OCI-LY3 (cell line): ENCODE measurements at regions not wholly inside any gene's neighbourhood (a gene's known extent, or its start where the extent isn't known, plus 50 kb on each side); places are given as distances from the start of the nearest gene placed in this dataset.

Experiments used
- H2AFZ ChIP-seq: fragments of 200-600, 300-600 bp; shearing (Covaris generic); 2 replicates; pipeline ENCODE4 v1.6.0; 2014; ENCODE audit warnings: antibody characterized with exemption, low read depth, low read length
- H3K27ac ChIP-seq: fragments of 200-600, 300-600 bp; sonication (generic); 2 replicates; pipeline ENCODE4 v1.5.1; 2014; ENCODE audit warnings: mild to moderate bottlenecking, low read length, moderate library complexity, mixed read lengths
- H3K27me3 ChIP-seq: fragments of 200-600, 300-600 bp; sonication (generic); 2 replicates; pipeline ENCODE4 v1.6.1; 2014; ENCODE audit warnings: low read depth, low read length, mixed read lengths
- H3K36me3 ChIP-seq: fragments of 200-600, 300-600 bp; sonication (generic); replicated peaks from 2 replicates; pipeline ENCODE3; 2014; ENCODE audit warnings: low read depth, low read length, mixed read lengths
- H3K4me1 ChIP-seq: fragments of 300-600, 200-600 bp; sonication (generic); 2 replicates; pipeline ENCODE4 v1.6.1; 2014; ENCODE audit warnings: low read length, mixed read lengths
- H3K4me2 ChIP-seq: fragments of 200-600, 300-600 bp; sonication (generic); 2 replicates; pipeline ENCODE4 v1.6.1; 2014; ENCODE audit warnings: low read length, mixed read lengths
- H3K4me3 ChIP-seq: fragments of 300-600, 200-600 bp; sonication (generic); 2 replicates; pipeline ENCODE4 v1.5.1; 2014; ENCODE audit warnings: antibody characterized with exemption, mild to moderate bottlenecking, low read length, moderate library complexity
- H3K79me2 ChIP-seq: fragments of 300-600, 200-600 bp; shearing (Covaris generic); 2 replicates; pipeline ENCODE4 v1.6.1; 2014; ENCODE audit warnings: mild to moderate bottlenecking, low read length, mixed read lengths
- H3K9ac ChIP-seq: fragments of 300-600, 200-600 bp; shearing (Covaris generic); 2 replicates; pipeline ENCODE4 v1.6.0; 2014; ENCODE audit warnings: mild to moderate bottlenecking, low read length, moderate library complexity
- H3K9me3 ChIP-seq: fragments of 200-600, 300-600 bp; shearing (Covaris generic); 2 replicates; pipeline ENCODE4 v1.6.1; 2014; ENCODE audit warnings: low read length, mixed read lengths; ENCODE audit not compliant: insufficient read depth
- H4K20me1 ChIP-seq: fragments of 200-600, 300-600 bp; sonication (generic); 2 replicates; pipeline ENCODE4 v1.6.1; 2016; ENCODE audit warnings: low read length, mixed read lengths; ENCODE audit not compliant: insufficient read depth
- EZH2phosphoT487 ChIP-seq: fragments of 200-600 bp; shearing (Covaris generic); IDR thresholded peaks from 2 replicates; pipeline ENCODE4 v1.6.1; 2018; ENCODE audit warnings: antibody characterized with exemption, mixed run types, low read depth
- TF ChIP-seq, protein P1 (sequence below): fragments of 200-600, 300-600 bp; sonication (generic); IDR thresholded peaks from 2 replicates; pipeline ENCODE4 v1.5.1; 2014; ENCODE audit warnings: antibody characterized with exemption, low read length, low read depth

DNA sequence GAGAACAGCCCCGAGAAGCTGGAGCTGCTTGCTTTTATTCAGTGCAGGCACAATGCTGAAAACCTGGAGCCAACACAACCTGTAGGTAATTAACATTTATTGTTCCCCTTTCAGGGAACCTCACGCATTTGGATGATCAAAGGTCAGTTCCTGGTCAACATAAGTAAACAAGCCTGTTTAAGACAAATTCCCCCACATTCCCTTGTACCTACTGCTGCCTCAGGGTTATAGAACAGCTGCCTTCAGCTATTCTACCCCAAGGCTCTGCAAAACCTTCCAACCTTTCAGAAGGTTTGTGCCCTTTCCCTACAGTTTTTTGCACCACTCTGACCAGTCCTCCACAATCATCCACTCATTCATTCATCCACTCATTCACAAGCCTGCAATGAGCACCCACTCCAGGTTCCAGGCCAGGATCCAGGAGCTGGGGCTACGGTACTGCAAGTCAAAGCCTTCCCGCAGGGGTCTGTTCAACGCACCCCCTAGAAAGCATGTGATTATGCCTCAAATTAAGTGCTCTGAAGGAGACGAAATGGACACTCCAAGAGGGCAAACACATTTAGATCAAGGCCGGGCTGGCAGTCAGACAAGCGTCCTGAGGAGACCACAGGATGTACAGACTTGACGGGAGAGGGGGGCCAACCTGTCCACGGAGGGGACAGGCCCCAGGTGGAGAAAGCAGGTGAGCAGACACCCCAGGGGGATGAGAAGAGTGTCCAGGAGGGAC is 683.9 kb downstream of the MATN1 start:
- TF ChIP-seq, protein P1, sequence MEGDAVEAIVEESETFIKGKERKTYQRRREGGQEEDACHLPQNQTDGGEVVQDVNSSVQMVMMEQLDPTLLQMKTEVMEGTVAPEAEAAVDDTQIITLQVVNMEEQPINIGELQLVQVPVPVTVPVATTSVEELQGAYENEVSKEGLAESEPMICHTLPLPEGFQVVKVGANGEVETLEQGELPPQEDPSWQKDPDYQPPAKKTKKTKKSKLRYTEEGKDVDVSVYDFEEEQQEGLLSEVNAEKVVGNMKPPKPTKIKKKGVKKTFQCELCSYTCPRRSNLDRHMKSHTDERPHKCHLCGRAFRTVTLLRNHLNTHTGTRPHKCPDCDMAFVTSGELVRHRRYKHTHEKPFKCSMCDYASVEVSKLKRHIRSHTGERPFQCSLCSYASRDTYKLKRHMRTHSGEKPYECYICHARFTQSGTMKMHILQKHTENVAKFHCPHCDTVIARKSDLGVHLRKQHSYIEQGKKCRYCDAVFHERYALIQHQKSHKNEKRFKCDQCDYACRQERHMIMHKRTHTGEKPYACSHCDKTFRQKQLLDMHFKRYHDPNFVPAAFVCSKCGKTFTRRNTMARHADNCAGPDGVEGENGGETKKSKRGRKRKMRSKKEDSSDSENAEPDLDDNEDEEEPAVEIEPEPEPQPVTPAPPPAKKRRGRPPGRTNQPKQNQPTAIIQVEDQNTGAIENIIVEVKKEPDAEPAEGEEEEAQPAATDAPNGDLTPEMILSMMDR: no peak
- TF ChIP-seq EZH2phosphoT487: no peak
- Histone ChIP-seq H3K27ac (no peak overlapping the region), H3K27me3 (no peaks in the 10 kb centered on the region), H3K4me1 (no peaks in the 10 kb centered on the region), H4K20me1 (no peaks in the 10 kb centered on the region), H3K9me3 (no peaks in the 10 kb centered on the region), H3K79me2 (no peaks in the 10 kb centered on the region), H3K4me3 (no peak overlapping the region), H3K9ac (no peak overlapping the region), H3K4me2 (no peak overlapping the region), H2AFZ (no peak overlapping the region), H3K36me3 (no peaks in the 10 kb centered on the region)

DNA sequence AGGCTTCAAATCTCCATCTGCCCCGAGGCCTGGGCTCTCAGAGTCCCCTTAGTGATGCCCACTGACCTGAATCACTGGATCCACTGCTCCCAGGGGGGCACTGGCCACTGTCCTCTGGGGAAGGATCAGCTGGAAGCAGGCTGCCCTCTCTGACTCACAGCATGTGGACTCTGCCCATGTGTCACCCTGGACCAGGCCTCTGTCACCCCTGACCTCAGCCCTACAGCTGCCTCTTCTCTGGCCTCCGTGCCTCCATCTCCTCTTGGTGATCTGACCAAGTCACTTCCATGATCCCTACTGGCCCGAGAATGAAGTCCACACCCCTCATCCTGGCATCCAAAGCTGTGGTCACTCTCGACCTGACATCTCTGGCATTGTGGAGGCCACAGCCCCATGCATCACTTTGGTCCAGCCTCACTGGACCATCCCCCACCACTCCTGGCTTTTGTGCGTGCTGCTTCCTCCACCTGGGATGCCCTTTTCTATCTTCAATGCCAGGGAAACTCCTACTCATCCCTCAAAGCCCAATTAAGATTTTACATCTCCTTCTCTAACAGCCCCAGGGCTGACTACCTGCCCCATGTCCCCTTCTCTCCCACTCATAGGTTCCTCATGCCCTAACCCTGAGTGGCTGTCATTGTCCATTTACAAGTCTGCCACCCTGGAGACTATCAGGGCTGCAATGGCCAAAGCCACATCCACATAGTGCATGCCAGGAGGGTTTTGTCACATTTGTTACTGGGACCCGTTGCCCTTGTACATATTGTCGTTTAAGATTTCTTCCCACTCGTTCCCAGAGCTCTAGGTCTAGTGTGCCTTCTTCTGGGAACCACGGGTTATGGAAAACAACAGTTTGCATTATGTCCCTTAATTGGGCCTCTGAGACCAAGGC is 685.0 kb downstream of the MATN1 start:
- no peak overlapping the region for H3K9ac ChIP-seq
- TF ChIP-seq, protein P1: no peak
- no peak for TF ChIP-seq EZH2phosphoT487
- no peaks in the 10 kb centered on the region for H3K79me2 ChIP-seq
- no peaks in the 10 kb centered on the region for H3K9me3 ChIP-seq
- no peaks in the 10 kb centered on the region for H3K27me3 ChIP-seq
- H3K27ac ChIP-seq: no peak overlapping the region
- no peaks in the 10 kb centered on the region for H3K4me1 ChIP-seq
- H3K4me3 ChIP-seq: no peak overlapping the region
- H3K4me2 ChIP-seq: no peak overlapping the region
- H3K36me3 ChIP-seq: no peaks in the 10 kb centered on the region
- no peak overlapping the region for H2AFZ ChIP-seq
- H4K20me1 ChIP-seq: no peaks in the 10 kb centered on the region

DNA sequence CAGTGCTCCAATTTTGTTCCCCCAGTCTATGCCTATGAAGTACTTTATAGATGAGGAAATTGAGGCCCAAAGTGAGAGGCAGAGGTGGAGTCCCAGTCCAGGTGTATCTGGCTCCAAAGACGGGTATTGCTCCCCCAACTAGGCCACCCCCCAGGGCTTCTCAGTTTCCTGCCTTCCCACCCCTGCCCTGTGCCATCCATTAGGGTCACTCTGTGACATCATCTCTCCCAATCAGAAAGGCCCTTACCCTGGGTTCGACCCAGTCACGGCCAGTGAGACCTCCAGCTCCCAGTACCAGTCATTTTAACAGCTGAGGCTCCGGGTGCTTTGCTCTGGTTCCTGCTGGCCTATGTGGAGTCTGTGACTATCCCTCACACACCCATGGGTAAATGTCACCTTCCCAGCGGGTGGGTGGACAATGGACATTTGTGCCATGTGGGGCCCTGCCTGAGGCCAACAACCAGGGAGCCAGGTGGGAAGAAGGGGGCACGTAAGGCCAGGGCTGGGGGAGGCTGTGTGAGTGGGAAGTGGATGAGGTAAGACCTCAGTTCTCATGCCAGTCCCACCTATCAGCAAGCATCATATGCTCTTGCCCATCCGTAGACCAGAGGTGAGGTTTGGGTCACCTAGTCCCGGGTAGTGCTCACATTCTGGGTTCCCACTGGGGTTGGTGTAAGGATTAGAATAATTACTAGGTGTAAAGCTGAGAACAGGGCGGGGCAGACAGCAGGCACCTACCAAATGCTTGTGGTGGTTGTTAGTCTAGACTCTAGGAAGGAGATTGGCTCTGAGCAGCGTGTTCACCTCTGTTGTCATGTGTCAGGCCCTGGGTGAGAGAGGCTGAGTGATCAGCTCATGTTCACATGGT is 685.9 kb downstream of the MATN1 start:
- Histone ChIP-seq H3K4me2 (no peak overlapping the region), H3K79me2 (no peaks in the 10 kb centered on the region), H3K4me1 (no peaks in the 10 kb centered on the region), H4K20me1 (no peaks in the 10 kb centered on the region), H2AFZ (no peak overlapping the region), H3K9ac (no peak overlapping the region), H3K27me3 (no peaks in the 10 kb centered on the region), H3K4me3 (no peak overlapping the region), H3K9me3 (no peaks in the 10 kb centered on the region), H3K27ac (no peak overlapping the region), H3K36me3 (no peaks in the 10 kb centered on the region)
- TF ChIP-seq, protein P1: no peak
- TF ChIP-seq EZH2phosphoT487: no peak

DNA sequence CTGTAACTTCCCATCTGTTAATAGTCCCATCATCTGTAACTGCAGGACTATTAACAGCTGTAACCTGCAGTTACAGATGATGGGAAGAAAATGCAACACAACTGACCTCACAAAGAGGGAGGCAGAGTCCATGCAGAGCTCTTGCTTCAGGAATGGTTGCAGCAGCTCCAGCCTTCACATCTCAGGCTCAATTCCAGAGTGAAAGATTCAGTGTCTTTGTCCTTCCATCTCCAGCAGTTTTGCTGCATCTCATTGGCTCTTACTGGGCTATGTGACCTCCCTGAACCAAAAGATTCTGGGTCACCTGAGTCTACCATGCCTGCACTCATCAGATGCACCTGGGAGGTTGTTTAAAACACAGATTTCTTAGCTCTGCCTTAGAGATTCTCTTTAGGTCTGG is 686.7 kb downstream of the MATN1 start:
- TF ChIP-seq, protein P1: no peak
- TF ChIP-seq EZH2phosphoT487: no peak
- Histone ChIP-seq H3K4me1 (no peaks in the 10 kb centered on the region), H2AFZ (no peak overlapping the region), H3K4me3 (no peak overlapping the region), H3K27me3 (no peaks in the 10 kb centered on the region), H3K36me3 (no peaks in the 10 kb centered on the region), H3K27ac (no peak overlapping the region), H3K9ac (no peak overlapping the region), H3K79me2 (no peaks in the 10 kb centered on the region), H3K4me2 (no peak overlapping the region), H3K9me3 (no peaks in the 10 kb centered on the region), H4K20me1 (no peaks in the 10 kb centered on the region)
